GM13976 (cell line): ENCODE measurements at regions not wholly inside any gene's neighbourhood (a gene's known extent, or its start where the extent isn't known, plus 50 kb on each side); places are given as distances from the start of the nearest gene placed in this dataset.

Experiments used
- DNase-seq: peaks from one replicate; pipeline ENCODE4 v3.0.0; 2012; ENCODE audit warnings: low spot score
- in situ Hi-C: fragments of 300-500 bp; cut with MboI; formaldehyde crosslinking; loops from one replicate; pipeline ENCODE4 v1.12.0; 2022; ENCODE audit warnings: low sequenced_read_pairs, mixed read lengths, inconsistent platforms; ENCODE audit not compliant: unreplicated experiment
- TF ChIP-seq, protein P1 (sequence below): IDR thresholded peaks from 2 replicates; pipeline ENCODE4 v1.5.1; 2012; ENCODE audit warnings: borderline replicate concordance, mild to moderate bottlenecking; ENCODE audit not compliant: insufficient read depth; ENCODE audit errors: extremely low read depth, missing control alignments, control extremely low read depth

DNA sequence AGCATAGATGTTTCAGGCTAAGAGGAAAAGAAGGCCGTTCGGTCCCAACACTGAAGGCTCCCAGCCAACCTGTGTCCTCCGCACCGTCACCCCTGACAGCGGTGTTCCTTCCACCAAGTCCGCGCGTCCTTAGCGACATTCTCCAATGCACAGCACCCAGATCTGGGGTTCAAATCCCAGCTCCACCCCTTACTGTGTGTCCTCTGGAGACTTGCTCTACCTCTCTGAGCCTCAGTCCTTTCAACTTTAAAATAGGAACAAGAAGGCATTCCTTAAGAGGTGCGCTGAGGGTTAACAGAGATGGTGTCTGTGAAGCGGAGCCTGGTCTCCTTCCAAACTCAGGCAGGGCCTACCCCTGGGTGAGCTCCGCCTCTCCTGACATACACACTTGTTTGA is 224.0 kb downstream of the MN1 start:
- in situ Hi-C loops: no loop called here
- DNase-seq: no peak
- TF ChIP-seq, protein P1, sequence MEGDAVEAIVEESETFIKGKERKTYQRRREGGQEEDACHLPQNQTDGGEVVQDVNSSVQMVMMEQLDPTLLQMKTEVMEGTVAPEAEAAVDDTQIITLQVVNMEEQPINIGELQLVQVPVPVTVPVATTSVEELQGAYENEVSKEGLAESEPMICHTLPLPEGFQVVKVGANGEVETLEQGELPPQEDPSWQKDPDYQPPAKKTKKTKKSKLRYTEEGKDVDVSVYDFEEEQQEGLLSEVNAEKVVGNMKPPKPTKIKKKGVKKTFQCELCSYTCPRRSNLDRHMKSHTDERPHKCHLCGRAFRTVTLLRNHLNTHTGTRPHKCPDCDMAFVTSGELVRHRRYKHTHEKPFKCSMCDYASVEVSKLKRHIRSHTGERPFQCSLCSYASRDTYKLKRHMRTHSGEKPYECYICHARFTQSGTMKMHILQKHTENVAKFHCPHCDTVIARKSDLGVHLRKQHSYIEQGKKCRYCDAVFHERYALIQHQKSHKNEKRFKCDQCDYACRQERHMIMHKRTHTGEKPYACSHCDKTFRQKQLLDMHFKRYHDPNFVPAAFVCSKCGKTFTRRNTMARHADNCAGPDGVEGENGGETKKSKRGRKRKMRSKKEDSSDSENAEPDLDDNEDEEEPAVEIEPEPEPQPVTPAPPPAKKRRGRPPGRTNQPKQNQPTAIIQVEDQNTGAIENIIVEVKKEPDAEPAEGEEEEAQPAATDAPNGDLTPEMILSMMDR: no peak

DNA sequence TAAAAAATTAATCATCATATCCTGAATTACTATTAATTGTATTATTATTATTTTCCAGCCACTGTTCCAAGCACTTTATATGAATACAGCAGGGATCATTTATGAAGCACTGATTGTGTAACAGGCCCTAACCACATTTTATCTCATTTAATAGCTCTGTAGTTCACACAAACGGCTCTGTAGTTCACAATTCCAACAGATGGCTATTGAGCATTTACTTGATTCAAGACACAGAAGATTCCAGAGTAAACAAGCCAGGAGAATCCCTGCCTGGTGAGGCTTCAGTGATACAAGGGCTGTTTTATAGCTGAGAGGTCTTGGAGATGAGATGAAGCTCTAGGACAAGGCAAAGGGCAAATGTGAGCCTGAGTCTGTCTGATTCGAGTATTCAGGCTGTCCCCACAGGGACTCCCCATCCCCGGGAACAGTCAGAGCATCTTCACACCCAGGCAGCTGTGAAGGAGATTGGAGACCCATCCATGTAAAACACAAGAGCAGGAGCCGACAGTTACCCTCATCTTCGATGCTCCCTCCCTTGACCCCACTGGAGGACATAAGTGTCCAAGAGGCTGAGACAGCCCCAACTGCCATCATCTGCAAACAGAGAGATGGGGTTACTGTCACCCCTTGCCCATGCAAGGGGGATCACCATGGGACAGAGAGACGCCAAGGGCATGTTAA is 222.5 kb downstream of the MN1 start:
- TF ChIP-seq, protein P1: no peak
- DNase-seq: no peak
- in situ Hi-C loops: no loop called here

DNA sequence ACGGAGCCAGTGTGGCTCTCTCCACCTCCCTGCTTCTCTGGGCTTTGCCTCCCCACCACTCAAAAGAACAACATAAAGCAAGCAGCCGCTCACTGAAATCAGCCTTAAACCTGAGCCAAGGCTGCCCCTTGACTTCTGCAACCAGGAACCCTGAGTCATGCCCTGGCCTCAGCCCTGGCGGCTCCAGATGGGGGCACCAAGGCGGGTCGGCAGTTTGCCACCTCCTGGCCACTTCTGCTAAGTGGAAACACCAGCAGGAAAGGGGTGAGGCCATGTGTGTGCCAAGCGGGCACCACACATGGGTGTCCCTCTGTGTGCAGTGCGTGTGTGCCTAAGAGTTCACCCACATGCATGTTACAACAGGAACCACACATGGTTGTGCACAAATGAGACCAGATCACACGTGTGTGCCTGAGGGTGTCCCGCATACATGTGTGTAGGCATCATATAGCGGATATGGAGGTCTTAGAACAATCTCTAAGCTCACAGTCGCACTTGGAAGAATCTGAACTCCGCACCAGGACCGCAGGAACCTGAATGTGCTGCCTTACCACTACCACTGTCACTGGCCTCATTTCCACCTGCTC is 221.2 kb downstream of the MN1 start:
- in situ Hi-C loops: no loop called here
- DNase-seq: no peak
- TF ChIP-seq, protein P1: no peak

DNA sequence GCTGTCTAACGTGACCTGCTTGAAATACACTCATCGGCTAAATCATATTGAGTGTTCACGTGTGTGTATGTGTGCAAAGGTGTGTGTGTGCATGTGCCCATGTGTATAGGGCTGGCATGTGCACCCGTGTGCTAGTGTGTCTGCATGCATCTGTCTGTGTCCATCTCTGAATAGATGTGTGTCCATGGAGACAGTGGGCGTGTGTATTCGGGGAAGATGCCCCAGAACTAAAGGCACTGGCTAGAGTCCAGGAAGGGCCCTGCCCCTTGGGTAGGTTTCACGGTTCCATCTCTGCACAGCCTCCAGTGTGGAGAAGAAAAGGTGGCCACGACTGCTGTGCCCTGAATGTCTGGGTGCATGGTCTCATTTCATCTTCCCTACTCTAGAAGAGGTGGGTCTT is 220.3 kb downstream of the MN1 start:
- TF ChIP-seq, protein P1: no peak
- in situ Hi-C loops: no loop called here
- DNase-seq: no peak

DNA sequence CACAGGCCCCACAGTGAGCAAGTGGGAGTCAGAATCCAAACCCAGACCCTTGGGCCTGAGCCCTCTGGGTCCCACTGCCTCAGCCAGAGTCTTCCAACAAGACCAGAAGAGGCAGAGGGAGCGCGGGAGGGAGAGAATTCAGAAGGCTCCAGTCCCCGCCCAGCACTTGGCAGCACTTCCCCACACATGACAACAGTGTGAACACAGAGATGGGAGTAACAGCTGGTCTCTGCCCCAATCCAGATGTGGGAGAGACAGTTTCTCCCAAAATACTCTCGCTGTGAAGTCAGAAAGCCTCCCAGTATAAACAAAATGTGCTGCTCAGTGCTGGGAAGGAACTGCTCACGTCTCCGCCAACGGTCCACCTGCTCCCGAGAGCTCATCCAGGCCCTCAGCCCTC is 219.9 kb downstream of the MN1 start:
- in situ Hi-C loops: no loop called here
- no peak for DNase-seq
- TF ChIP-seq, protein P1: no peak

DNA sequence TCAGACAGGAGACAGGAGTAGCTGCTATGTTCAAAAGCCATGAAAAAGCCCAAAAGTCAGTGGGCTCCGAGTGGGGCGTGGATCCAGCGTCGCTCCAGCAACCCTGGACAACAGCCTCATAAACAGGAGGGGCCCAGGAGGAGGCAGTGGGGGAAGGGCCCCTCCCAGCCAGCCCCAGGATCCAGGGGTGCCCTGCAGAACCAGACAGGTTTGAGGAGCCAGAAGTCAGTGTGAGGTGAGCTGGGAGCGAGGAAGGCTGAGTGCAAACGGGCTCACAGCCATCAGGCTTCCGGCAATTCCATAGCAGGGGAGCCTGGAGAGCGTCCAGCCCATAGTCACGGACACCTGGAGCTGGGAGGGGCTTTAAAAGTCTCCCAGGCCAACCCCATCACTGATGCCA is 217.7 kb downstream of the MN1 start:
- TF ChIP-seq, protein P1: no peak
- no peak for DNase-seq
- in situ Hi-C loops: no loop called here
